Activated T-cell treated with anti-CD3 and anti-CD28 coated beads, Interleukin-2, amount 50 U/mL, for 1 hour (primary cell): ENCODE measurements at regions not wholly inside any gene's neighbourhood (a gene's known extent, or its start where the extent isn't known, plus 50 kb on each side); places are given as distances from the start of the nearest gene placed in this dataset.

ENCODE experiments used
- DNase-seq: peaks from one replicate; pipeline ENCODE4 v3.0.0-alpha.2; 2020

- DNase-seq = no peak
Measured at GRCh38 chr5:90185897-90186468, 223.6 kb downstream of the CETN3 start.

DNA sequence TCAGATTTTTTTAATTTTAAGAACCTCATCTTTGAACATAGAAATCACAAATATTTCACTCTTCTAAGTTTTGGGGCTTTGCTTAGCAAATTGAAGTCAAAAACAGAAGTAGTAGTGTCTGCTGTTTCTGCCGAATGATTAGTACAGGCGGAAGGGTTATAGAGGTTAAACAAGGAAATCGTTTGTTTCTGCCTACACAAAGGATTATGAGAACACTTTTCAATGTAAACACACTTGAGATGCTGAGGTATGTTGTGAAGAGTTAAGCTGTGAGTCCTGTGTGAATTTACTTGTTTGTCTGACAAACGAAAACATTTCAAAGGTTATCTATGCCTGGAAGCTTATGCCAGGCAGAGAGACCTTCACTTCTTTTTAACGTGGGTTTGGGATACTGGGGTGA, 224.8 kb downstream of the CETN3 start:
- no peak for DNase-seq

GRCh38 chr5:90182726-90183125, 226.8 kb downstream of the CETN3 start:
- no peak for DNase-seq

DNA sequence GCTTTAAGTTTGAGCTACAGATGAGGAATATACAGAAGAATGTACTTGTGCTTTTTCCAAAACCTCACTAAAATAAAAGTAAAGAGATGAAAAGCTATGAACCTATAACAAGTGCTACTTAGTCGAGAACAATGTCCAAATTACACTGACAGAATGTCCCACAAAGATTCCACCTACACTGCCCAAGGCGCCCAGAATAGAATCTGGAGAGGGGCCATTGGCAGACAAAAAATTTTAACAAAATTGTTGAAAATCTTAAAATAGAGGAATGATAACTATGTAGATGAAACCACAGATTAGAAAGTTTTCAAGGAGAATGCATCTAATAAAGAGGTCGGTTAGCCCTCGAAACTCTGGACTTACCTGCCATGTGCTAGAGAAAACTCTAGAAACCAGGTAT, 235.3 kb downstream of the CETN3 start:
- no peak for DNase-seq

DNA sequence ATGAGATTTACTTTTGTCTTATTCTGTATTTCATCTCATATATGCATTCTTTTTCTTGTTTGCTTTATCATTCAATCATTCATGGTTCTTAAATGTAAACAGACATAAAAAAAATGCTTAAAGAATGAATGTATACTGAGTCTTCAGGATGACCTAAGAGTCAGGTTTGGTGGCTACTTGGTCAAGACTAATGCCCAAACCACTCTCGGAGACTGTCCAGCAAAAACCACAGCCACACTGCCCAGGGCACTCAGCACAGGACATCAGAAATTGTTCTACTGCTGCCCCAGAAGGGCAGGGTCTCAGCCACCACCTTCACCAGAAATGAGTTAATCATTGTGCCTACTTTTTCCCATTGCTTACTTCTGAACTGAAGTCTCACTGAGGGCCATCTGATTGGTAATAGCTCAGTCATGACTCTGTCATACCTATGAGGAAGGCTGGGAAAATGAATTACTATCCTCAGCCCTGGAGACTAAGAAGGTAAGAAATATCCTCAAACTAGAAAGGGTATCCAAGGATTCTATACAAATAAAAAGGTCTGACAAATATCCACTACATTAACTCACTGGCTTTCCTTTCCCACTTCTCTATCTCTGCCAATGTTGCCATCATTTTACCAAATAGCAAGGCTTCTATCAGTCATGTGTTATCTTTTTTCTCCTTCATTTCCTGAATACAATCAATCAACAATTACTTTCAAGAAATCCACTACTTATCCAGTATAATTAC, 236.1 kb downstream of the CETN3 start:
- DNase-seq = no peak

DNA sequence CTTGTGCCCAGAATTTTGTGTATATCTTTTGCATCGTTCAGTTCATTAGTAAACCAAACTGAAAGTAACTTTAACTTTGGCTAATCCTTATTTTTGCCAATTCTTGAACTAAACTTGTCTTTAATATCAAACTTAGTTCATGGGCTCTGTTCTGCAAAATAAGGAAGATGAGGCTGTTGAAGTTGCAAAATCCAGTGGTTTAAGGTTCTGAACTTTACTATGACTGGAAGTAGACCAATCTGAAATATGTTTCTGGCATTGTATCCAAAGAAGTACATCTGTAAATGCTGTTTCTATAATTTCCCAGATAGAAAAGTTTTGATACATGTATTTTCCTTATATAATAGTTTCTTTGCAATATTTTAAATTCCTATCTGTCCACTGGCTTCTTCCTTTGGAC, 238.1 kb downstream of the CETN3 start:
- no peak for DNase-seq

DNA sequence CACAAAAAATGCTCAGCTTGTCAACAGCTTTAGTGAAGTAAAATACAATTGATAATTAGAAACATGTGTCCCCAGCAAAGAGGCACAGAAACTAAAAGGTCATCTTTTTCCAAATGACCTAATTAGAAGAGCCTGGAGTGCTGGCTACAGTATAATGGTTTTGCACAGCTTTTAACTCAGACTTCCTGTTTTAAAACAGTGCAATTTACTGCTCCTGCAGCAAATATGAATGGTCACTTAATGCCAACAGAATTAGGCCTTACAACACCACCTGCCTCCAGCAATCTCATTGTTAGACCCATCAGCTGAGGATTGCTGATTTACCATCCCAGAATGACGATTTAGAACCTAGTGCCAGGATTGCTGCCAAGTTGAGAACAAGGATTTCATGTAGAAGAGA, 239.3 kb downstream of the CETN3 start:
- no peak for DNase-seq

DNA sequence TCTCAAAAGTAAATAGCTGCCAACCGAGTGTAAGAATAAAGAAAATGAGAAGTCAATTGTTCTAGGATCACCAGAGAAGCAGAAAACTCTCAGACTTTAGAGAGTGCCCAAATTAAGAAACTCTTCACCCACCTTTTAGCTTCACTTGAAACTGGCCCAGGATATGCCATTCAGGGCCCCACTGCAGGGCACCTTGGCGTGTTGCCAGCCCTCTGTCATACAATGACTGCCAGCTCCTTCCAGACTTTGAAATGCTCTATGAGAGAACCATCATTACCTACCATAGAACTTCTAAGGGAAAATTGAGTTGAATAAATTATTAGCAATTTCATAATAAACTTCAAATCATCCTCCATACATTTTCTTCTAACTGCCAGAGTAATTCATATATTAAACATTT, 240.5 kb downstream of the CETN3 start:
- no peak for DNase-seq

DNA sequence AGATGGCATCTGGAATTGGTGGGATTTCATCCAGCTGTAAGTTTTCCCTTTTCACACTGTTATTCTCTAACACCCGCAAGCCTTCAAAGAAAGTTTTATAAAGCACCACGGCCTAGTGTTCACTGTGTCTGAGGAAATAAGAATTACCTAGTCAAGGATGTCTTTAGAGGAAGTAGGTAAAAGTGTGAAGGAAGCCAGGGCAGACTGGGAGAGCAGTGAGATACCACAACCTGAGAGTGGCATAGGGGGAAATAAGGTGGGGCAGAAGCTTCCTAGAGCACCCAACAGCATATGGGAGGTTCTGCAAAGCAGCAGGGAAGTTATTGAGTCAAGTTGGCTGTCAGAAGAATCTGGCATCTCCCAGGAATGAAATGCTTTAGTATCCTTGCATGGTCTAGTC, 241.2 kb downstream of the CETN3 start:
- no peak for DNase-seq

GRCh38 chr5:90166816-90167215, 242.7 kb downstream of the CETN3 start:
- DNase-seq = no peak

DNA sequence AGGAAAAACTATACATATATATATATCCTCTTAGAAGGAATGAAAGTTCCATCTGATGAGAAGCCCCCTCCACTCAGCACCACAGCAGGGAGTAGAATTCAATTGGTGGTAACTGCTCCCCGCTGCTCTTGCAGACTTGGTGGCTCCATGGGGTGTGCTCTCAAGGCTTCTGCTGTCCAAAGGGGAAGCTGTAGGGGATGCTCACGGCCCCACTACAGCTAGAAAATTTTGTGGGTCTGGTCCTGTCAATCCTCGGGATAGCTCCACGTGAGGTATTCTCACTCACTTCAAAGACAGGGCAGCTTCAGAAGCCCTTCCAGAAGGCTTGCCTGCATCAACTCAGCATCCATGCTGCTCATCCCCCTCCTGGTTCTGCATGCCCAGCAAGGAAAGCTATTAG, 247.2 kb downstream of the CETN3 start:
- DNase-seq = no peak

- DNase-seq = no peak
Measured at GRCh38 chr5:90161414-90161813, 248.1 kb downstream of the CETN3 start.

- no peak for DNase-seq
Measured at GRCh38 chr5:90158131-90158530, 251.4 kb downstream of the CETN3 start.

- DNase-seq = no peak
Measured at GRCh38 chr5:90153031-90153430, 256.5 kb downstream of the CETN3 start.

DNA sequence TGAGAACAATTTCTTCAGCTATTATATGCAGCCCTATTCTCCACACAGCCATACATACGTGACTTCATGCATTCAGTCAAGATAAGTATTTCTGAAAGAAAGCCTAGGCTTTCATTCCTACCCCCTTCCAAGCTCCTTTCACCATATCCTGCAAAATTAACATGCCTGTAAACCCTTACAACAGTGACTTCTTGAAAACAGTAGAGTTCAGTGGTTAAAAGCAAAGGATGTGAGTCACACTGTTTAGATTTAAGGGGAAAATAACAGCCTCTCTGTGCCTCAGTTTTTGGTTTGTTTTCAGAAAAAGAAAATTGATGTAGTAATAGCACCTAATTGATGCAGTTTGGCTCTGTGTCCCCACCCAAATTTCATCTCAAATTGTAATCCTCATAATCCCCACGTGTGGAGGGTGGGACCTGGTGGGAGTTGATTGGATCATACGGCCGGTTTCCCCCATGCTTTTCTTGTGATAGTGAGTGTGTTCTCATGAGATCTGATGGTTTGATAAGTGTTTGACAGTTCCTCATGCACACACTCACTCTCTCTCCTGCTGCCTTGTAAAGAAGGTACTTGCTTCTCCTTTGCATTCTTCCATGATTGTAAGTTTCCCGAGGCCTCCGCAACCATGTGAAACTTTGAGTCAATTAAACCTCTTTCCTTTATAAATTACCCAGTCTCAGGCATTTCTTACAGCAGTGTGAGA, 264.8 kb downstream of the CETN3 start:
- no peak for DNase-seq

DNA sequence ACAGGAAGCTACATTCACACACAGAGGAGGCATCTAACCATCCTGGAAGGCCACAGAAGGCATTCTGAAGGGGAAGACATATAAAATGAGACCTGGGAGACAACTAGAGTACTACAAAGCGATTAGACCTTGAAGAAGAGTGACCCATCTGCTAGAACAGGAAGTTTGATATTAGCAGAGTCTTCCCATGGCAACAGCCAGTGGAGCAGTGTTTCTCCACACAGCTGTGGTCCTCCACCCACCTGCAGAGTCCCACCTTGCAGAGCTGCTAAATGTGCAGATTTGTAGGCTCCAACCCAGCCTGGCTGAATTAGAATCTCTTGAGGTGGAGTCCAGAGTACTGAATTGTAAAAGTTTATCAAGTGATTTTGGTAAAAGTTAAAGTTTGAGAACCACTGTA, 267.0 kb downstream of the CETN3 start:
- no peak for DNase-seq

DNA sequence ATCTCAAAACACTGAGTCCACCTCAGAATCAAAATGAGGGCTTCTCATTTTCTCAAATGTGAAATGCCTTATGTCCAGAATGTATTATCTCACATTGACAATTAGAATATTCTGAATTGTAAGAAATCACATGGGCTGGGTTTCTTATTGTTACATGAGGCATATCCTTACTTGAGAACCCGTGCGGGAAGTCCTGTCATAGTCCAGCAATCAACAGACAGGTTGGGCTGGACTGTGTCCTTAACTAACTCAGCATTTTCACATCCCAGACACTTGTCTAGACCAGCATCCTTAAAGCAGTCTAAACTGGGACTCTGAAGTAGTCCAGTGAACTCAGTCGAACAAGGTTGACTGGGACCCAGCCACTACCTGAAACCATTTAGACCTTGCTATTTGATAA, 267.6 kb downstream of the CETN3 start:
- no peak for DNase-seq

GRCh38 chr5:90136952-90137528, 272.5 kb downstream of the CETN3 start:
- DNase-seq = no peak

- DNase-seq = no peak
Measured at GRCh38 chr5:90135779-90136378, 273.7 kb downstream of the CETN3 start.

GRCh38 chr5:90134892-90135291, 274.7 kb downstream of the CETN3 start:
- no peak for DNase-seq

DNA sequence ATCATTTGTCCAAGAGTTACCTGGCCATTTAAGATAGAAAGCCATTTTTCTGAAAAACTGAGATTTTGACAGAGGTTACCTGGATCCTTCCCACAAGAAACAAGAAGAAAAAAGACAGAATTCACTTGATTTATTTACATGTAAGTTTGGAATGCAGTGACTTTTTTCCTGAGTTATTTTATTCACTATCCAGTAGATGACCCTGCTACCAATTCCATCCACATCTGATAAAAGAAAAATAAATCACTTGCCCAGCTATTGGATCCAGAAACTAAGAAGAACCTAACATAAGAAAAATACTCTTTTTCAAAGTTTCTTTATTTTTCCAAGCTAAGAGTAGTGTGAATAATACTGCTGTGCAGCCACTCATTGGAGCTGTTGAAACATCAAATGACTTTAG, 275.2 kb downstream of the CETN3 start:
- no peak for DNase-seq

- DNase-seq = no peak
Measured at GRCh38 chr5:90133941-90134340, 275.6 kb downstream of the CETN3 start.

DNA sequence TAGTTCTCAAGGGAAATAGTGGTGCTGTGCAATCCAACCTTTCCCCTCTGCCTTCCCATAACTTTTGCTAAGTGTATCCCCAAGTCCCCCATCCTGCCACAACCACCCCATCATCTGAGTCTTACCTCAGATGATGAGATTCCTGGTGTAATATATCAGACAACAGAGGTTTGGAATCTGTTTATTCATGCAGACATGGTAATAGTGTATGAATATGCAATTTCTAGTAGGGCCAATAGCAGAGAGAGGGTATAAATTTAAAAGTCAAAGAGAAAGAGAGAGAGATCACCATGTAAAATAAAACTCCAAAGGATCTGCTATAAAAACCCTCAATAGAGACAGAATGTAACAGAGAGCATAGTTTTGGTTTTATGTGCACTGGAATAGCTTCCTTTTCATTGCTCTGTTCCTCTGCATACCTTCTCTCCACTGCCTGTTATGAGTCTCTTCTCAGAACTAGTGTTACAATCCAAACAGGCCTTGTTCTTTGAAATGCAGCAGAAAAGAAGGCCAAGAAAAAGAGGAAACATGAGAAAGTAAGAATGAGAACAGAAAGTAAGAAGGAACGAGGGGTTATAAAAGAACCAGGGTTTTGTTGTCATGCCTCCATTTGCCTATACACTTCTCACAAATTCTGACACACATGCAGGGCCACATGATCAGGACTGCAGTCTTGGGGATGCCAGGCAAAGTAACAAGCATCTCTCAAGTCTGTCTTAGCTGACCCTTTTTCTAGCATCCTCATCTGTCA, 278.0 kb downstream of the CETN3 start:
- DNase-seq = no peak
